ENCODE measurements at regions not wholly inside any gene's neighbourhood (a gene's known extent, or its start where the extent isn't known, plus 50 kb on each side); places are given as distances from the start of the nearest gene placed in this dataset.
"Not testable (repeated sequence)": the region's sequence is repeated elsewhere in the genome, so short reads cannot be mapped to it uniquely, and the experiment has no call there.

- no peak for DNase-seq
- Mint-ChIP-seq H3K4me3 (no peak overlapping the region), H3K27me3 (ENCODE audit: insufficient read depth) (peaks cover 5% of the 10 kb centered on the region), H3K36me3 (ENCODE audit: low read depth) (no peaks in the 10 kb centered on the region), H3K27ac (no peak overlapping the region), H3K4me1 (ENCODE audit: low read depth) (peaks cover 3% of the 10 kb centered on the region), H3K9me3 (peaks cover 11% of the 10 kb centered on the region)
- no peak for TF ChIP-seq CTCF (IDR thresholded peaks at IDR 0.05)
Observed at GRCh38 chr12:107374161-107374840, 281.0 kb upstream of the CRY1 start.

DNA sequence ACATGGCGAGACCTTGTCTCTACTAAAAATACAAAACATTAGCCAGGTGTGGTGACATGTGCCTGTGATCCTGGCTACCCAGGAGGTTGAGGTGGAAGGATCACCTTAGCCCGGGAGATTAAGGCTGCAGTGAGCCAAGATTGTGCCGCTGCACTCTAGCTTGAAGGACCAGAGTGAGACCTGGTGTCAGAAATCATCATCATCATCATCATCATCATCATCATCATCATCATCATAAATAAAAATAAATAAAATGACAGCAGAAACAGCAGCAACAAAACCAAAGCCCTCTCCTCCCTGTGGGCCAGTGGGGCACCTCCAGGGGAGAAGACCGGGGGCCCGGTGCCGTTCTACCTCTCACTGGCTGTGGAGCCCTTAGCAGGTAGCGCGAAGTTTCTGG, 281.9 kb upstream of the CRY1 start:
- Mint-ChIP-seq H3K27ac (no peak overlapping the region), H3K4me3 (no peak overlapping the region), H3K4me1 (ENCODE audit: low read depth) (peaks cover 12% of the 10 kb centered on the region), H3K36me3 (ENCODE audit: low read depth) (no peaks in the 10 kb centered on the region), H3K9me3 (peaks cover 8% of the 10 kb centered on the region), H3K27me3 (ENCODE audit: insufficient read depth) (peaks cover 5% of the 10 kb centered on the region)
- no peak for TF ChIP-seq CTCF (IDR thresholded peaks at IDR 0.05)
- DNase-seq = no peak

GRCh38 chr12:107377596-107378385, 284.4 kb upstream of the CRY1 start:
- Mint-ChIP-seq H3K9me3 (peaks cover 8% of the 10 kb centered on the region), H3K4me1 (ENCODE audit: low read depth) (peaks cover 14% of the 10 kb centered on the region), H3K27ac (no peak overlapping the region), H3K4me3 (no peak overlapping the region), H3K36me3 (ENCODE audit: low read depth) (no peaks in the 10 kb centered on the region), H3K27me3 (ENCODE audit: insufficient read depth) (peaks cover 4% of the 10 kb centered on the region; the same call in 1 of the 2 replicates)
- DNase-seq = no peak
- TF ChIP-seq CTCF (IDR thresholded peaks at IDR 0.05) = no peak

- peaks cover 4% of the 10 kb centered on the region for H3K27me3 Mint-ChIP-seq (ENCODE audit: insufficient read depth)
- TF ChIP-seq CTCF (IDR thresholded peaks at IDR 0.05) = no peak
Observed at GRCh38 chr12:107378609-107379008, 285.3 kb upstream of the CRY1 start.

GRCh38 chr12:107379142-107379851, 285.9 kb upstream of the CRY1 start:
- not testable (repeated sequence) for H3K27me3 Mint-ChIP-seq (ENCODE audit: insufficient read depth); H3K9me3 Mint-ChIP-seq; H3K36me3 Mint-ChIP-seq (ENCODE audit: low read depth)
- Mint-ChIP-seq H3K4me1 (ENCODE audit: low read depth) (peaks cover 14% of the 10 kb centered on the region), H3K27ac (peak overlapping the region; percentile 20; the same call in 1 of the 2 replicates), H3K4me3 (peak overlapping the region; percentile 45)
- DNase-seq = peak; percentile 33

More at GRCh38 chr12:107378609-107379008, 285.3 kb upstream of the CRY1 start:
- H3K27ac Mint-ChIP-seq = no peak overlapping the region
- no peaks in the 10 kb centered on the region for H3K36me3 Mint-ChIP-seq (ENCODE audit: low read depth)
- no peak overlapping the region for H3K4me3 Mint-ChIP-seq
- no peak for DNase-seq
- H3K9me3 Mint-ChIP-seq = peaks cover 8% of the 10 kb centered on the region
- H3K4me1 Mint-ChIP-seq (ENCODE audit: low read depth) = peaks cover 14% of the 10 kb centered on the region
